ENCODE measurements at regions not wholly inside any gene's neighbourhood (a gene's known extent, or its start where the extent isn't known, plus 50 kb on each side); places are given as distances from the start of the nearest gene placed in this dataset.
A peak's percentile ranks its signal among the peaks of the same experiment; 100 is the strongest.

DNA sequence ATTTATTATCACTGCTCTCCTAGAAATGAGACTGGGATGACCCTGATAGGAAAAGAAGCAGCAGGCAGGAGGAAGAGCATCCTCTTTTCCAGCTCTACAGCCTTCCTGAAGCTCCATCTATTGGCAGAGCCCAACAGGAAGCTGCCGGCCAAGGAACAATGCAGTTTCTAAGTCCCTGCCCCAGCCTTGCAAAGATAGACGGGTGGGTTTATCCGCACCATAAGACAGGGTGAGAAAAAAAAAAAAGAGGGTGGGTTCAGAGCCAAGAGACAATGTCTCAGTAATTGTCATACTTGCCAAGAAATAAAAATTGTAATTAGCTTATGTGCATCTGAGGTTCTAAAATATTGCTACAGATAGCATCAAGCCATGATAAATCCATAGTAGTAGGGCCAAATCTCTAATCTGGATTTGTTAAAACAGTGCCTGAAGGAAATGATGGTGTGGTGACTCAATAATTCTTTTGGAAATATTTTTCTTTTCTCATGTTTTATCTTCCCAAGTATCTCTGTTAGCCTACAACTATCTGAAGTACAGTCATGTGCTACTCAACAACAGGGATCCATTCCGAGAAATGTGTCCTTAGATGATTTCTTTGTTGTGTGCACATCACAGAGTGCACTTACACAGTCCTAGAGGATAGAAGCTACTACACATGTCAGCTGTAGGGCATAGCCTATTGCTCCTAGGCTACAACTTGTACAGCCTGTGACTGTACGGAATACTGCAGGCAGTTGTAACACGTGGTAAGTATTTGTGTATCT lies 242.9 kb upstream of the CXCL12 start:
- no peak for DNase-seq

DNA sequence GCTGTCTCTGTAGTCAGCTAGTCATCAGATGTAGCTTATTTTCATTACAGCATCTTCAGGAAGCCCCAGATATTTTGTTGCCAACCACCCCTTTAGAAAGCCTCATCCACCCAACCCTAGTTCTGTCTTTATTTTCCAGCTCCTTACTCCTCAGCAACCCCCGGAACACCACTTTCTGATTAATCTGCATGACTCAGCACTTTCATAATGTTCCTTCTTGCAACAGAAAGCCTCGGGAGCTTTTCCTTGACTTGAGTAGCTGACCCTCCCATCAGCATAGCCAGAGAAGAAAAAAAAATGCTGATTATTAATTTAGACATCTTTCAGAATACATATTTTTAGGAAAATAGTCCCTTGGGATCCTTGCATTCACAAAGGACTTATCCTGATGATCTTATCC lies 244.0 kb upstream of the CXCL12 start:
- no peak for DNase-seq

DNA sequence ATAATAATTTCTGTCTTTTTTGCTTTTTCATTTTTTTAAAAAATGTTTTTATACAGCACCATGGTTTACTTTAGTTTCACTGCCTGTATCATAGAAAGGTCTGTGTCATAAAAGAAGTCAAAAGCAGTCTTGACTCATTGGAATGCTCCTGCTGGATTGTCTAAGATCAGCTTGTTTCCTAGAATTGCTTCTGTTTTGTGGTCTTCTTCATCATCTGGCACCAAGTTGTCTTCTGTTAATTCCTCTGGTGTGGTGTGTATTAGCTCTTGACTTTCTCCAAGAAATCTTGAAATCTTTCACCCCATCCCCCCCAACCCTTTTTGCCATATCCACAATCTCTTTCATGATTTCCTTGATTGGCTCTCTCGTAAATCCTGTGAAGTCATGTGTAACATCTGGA lies 250.3 kb upstream of the CXCL12 start:
- DNase-seq: no peak

DNA sequence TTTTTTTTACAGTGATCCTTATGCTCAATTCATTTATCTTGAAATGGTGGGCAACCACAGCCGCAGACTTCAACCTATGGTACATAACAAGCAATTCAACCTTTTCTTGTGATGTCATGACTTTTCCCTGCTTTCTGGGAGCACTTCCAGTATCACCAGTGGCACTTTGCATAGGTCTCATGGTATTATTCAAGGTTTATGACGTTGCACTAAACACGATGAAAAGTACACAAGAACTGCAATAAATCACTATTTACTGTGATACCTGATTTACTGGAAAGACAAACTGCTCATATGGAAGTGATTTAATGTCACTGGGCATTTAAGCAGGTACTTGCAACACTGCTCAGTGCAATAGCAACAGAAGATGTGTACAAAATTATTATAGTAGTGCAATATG lies 251.7 kb upstream of the CXCL12 start:
- no peak for DNase-seq

DNA sequence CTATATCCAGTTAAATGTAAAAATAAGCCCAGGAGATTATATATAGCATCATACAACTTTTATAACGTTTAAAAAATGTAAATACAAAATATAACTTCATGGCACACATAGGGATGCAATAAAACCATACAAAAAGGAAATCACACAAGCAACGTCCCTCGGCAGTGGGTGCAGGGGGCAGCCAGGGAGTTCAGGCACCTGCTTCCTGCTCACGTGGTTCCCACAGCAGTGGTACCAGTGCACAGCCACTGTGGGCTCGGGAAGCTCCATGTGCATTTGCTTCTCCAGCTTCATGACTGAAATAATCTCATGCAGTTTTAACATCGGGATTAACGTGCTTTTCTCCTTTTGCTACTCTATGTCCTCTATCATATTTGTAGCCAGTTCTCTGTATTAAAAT lies 255.5 kb upstream of the CXCL12 start:
- no peak for DNase-seq

DNA sequence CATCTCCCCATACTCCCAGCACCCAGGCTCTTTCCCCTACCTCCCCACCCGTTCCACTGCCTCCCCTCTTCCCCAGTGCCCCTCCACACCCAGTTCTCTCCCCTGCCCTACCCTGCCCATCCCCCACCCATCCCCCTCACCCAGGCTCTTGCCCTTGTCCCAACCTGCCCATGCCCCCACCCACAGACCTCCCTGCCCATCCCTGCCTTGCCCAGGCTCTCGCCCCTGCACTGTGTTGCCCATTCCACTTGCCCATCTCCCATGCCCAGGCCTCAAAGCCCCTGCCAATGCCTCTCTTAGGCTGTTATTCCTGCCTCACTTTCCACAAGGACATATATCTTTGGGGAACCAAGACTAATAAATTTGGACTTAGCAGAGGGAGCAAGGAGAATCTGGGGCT lies 262.6 kb upstream of the CXCL12 start:
- no peak for DNase-seq

DNA sequence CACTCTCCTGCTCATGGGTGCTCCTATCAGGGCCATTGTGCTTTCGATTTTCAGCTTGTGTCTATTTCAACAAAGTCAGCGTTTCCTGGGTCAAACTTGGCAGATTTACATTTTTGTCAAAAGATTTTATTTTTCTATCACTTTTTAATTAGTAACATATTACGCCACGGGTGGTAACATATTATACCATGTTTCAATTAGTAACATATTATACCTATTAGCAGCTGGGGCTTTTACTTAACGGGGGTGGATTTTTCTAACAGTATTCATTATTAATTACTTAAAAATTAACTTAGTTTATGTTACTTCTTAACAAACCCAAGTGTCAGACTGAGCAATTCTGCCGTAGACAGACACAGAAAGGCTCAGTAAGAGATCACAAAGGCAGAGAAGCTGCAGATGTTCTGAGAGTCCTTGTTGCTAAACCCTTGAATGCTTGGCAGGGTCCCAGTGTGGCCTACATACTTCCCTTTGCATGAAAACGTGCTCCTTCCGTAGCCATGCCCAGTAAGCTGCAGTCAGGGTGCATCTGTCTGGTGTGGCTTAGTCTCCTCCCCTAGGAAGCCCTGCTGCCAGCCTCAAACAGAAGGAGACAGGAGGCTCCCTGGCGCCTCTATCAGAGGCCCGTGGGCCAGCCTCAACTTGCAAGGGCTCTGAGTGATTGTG lies 263.1 kb upstream of the CXCL12 start:
- DNase-seq: no peak

DNA sequence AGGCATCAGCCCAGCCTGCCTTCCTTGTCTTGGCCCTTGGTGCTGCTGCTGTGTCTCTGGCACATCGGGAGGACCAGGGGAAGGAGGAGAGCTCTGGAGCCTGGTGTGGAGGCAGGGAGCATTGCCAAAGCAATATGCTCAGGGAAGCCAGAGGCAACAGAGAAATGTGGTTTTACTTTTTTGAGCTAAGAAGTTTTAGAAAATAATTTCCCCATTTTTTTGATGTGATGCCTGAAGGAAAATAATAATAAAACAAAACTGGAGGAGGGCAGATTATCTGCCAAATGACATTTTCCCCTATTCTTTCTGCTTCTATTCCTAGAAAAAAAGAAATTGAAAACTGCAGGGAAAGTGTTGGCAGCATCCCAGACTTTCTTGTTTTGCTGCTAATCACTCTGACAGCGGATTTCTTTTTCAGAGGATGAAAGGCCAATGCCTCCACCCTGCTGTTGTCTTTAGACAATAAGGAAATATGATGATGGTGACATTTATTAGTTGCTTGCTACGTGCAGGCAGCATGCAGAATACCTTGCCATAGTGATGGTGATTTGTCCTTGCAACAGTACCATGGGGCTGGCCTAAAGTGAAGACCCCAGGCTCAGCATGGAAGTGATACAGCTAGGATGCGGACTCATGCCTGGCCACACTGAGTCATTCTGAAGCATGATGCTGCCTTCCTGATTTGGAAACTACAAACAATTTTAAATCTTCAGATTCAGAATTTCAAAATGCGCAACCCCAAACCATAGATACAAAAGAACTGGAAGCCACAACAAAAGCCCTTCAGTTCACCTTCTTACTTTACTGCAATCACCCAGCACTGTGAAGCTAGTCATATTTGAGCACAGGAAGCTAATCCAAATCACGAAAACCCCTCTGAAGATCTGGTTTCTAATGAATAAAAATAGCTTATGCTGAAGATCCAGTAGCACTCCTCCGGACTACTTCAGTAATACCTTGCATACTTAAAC lies 260.2 kb upstream of the TMEM72 start:
- DNase-seq: peak; percentile 58

DNA sequence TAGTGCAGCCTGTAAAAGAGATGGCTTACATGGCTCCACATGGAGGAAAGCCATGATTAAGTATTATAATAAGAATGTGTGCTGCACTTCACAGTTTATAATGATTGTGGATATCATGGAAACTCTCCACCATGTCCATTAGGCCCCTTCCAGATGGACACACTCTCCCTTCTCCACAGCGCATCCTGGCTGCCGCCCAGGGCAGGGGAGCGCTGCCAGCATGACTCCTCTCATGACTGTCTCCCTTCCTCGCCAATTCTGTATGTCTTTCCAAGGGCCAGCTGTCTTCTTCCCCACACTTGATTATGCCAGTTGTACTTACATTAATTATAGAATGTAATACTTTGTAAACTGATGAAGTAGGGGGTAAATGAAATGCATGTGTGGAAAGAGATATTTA lies 259.3 kb upstream of the TMEM72 start:
- peak; percentile 74 for DNase-seq

DNA sequence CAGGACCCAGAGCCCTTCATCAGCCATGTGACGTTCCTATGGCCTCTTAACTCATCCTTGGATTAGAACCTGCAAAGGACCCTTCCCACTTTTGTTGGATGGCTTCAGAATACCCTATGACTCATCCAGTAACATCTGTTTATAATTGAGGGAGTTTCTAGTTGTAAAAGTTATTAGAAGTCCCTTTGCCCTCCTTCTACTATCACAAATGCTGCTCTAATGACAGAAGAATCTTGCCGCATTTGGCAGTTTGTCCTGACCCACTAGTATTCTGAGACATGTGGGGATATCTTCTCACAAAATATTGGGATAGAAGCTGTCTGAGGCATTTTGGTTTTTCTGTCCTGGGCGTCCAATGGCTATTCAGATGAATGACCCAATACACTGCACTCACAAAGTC lies 251.8 kb upstream of the TMEM72 start:
- DNase-seq: no peak

DNA sequence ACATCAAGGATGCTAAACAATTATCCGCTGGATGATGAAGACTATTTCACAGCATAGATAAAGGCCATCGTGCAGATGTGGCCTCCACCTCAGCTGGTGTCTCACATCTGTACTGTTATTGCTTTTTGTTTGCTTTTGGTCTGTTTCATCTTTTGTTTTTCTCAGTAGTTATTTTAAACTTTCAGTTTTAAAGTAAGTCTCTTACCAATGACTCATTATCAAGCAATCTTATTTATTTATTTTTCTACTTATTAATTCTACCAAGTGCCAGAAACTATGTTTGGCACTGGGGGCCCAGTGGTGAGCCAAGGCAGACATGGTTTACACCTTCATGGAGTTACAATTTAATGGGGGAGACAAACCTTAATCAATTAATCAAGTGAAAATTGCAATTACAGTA lies 250.9 kb upstream of the TMEM72 start:
- DNase-seq: no peak

DNA sequence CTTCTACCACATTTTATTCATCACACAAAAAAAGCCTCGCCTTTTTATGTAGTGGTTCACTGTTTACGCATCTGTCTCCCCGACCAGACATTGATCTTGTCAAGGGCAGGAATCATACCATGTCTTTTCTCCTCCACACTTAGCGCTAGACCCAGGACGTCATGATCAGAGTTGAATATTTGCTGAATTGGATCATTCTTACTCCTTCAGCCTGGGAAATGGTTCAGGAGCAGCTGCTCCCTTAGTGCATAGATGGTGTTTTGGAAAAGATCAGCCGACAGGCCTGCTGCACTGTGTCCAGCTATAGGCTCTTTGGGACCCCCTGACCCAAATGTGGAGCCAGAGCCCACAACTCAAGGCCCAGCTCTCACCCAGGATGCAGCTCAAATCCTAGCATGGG lies 249.1 kb upstream of the TMEM72 start:
- DNase-seq: no peak

DNA sequence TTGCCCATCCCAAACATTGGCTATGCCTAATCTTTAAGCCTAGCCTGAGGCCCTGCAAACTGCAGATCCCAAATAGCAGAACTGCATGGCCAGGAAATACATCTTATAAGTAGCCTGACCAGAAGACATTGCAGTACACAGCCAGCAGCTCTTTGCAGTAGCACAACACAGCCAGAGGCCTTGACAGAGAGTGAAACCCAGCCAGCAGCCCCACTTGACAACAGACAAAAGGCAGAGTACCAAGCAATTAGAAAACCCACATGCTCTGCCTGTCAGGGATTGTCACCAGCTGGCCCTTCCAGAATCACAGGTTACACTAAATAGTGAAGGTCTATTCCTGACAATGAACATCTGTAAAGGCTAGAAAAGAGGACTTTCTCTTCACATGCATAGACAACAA lies 242.8 kb upstream of the TMEM72 start:
- no peak for DNase-seq

DNA sequence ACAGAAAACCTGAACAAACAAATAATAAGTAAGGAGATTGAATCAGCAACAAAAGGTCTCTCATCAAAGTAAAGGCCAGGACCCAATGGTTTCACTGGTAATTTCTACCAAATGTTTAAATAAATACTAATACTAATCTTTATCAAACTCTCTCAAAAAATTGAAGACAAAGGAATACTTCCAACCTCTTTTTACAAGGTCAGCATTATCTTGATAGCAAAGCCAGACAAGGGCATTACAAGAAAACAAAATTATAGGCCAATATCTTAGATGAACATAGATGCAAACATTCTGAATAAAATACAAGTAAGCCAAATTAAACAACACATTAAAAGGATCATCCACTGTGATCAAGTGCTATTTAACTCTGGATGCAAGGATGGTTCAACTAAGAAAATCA lies 239.8 kb upstream of the TMEM72 start:
- no peak for DNase-seq

DNA sequence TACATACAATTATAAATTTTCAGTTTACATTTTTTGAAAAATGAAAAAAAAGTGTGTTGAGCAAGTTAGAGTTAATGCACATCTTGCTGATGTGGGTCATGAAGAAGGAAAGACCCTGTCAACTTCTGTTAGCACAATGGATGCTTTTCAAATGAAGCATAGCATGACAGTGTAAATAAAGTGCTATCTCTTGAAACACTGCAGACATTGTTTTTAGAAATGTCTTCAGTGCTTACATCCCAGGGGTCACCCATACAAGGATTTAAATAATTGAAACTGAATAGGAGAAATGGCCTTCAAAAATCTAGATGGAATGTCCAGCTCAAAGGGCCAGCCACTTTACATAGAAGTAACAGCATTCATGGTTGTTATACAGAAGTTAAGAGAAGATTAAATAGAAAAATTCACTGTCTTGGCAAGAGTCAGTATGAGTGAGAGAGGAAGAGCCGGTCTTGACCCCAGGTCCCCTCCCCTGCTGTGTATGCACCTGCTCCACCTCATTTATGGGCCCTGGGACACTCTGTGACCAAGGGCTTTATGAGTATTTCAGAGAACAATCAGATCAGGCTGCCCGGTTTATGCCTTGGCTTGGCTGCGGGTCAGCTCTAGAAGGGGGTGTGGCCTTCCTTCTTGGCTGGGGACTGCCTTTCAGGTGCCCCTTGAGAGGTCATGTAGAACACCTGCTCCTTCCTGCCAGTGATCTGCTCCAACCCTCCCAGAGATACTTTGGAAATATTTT lies 237.7 kb upstream of the TMEM72 start:
- no peak for DNase-seq

DNA sequence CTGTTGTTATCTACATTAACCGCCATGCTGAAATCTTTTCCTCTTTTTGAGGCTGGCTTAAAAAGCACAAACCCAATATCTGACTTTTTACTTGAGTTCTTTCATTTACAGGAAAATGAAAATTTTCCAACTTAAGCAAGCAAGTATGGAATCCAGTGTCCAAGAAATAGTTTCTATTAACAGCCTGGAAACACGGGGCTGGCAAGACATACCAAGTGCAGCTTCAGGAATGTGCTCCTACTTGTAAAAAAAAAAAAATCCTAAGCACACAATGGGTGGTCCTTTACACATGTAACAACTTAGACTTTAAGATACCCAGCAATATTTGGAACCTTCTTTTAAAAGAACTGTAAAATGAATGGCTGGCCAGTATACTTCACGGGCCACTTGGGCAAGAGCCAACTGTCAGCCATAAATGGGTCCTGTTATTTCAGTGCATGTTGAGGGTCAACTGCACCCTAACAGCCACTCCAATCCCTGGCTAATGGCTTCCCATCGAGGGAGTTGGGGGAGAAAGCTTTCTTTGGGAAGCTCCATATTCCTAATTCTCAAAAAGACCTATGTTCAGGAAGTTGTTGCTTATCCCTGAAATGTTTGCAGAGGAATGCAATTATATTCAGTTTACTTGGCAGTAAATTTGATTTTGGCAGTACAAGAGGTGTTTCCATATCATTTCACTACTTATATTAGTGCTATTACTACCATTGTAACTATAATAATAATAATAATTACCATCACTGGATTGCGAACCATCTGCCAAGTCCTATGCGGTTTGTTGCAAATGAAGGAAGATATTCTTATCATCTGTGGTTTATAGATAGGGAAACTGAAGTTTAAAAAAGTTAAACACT lies 236.4 kb upstream of the TMEM72 start:
- DNase-seq: no peak

DNA sequence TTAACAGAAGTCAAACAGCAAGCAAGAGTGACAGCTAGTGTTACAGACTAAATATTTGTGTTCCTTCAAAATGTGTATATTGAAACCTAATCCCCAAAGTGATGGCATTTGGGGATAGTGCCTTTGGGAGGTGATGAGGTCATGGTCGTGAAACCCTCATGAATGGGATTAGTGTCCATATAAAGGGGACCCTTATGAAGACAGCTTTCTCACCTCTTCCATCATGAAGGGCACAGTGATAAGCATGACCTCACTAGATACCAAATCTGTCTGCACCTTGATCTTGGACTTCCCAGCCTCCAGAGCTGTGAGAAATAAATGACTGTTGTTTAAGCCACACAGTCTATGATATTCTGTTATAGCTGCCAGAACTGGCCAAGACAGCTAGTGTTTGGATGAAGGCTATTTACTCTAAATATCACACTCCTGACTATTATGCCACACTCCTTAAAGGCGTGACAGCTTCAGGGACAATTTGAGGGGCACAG lies 235.7 kb upstream of the TMEM72 start:
- no peak for DNase-seq

DNA sequence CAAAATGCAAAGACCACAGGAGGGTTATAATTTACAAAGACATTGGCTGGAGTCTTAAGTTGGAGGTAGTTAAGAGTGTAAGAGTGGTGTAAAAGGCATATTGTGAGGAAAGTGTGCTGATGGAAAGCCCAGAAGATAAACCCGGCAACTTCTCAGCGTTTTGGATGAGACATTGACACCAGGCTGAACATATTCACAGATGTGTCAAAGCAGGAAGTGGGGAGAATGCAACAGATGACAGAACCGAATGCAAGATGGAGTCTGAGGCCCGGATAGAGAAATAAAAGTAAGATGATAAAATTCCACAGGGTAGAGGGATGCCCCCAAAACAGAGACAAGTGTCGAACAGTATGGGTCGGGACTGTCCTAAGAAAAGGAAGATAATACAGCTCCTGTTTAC lies 230.4 kb upstream of the TMEM72 start:
- no peak for DNase-seq

DNA sequence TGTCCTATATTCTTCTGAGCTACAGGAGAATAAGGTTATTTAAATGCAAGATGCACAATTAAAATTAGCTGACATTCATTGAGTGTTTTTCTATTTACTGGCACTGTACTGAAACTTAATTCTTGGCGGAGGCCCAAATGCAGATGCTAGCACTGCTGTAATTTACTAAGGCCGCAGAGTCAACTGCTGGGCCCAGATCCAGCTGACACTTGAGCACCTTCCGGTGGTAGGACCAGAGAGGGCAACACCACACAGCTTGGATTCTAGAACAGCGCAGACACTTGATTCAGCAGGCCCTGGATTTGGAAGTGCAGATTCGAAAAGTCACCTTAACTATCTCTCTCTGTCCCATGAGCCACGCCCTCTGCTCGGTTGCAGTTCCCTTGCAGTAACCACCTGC lies 228.6 kb upstream of the TMEM72 start:
- DNase-seq: no peak

DNA sequence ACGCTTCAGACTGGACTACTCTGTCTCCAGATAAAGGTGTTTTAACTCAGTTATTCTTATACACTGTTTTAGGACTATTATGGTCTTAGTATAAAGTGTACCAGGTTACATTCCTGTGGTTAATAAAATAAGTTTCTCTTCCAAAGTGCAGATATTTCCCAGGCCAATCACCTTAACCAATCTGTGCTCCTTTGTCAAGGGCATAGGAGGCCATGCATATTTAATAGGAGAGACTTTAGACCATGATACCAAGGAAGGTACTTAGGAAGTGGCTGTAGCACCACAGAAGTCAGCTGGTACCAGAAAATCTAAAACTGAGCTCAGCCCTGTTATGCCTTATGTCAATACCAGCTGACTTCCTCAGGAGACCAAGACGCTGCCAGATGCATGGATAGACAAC lies 226.5 kb upstream of the TMEM72 start:
- no peak for DNase-seq

DNA sequence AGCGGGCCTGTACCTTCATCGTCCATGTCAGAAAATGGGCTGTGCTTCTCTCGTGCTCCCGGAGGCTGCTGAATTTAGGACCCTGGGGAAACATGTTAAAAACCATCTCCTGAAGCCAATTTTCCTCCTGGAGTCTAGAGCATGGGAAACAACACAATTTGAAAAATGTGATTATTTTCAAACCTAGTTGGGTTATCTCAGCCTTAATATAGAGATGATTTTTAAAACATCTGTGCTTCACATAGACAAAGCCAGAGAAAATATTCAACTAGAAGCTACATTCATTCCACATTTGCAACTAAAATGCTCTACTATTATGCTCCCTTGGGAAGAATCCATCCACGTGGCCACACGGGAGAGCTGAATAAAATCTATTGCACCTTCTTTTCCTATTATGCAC lies 225.9 kb upstream of the TMEM72 start:
- no peak for DNase-seq

DNA sequence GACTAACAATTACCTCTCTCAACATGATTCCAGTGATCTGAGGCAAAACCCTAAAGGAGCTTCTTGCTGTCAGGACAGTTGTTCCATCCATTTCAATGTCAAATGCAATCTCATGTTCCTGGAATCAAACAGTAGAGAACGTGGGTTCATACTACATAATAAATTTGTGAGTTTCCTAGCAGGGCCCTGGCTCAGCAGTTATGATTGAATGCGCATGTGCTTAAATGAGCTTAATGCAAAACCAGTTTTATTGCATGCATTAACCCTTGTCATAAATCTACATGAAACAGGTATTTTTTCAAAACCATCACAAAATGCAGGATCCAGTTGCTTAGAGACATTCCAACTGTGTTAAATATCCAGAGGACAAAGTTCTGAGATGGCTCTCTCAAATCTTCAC lies 225.4 kb upstream of the TMEM72 start:
- DNase-seq: no peak

Data from hindlimb muscle (tissue), 1 donor.